Smooth muscle cell (in vitro differentiated cells): ENCODE measurements at regions not wholly inside any gene's neighbourhood (a gene's known extent, or its start where the extent isn't known, plus 50 kb on each side); places are given as distances from the start of the nearest gene placed in this dataset.

Source experiments
- DNase-seq: peaks from one replicate; lab custom pipeline; 2025; ENCODE audit not compliant: unreplicated experiment; lab: John Stamatoyannopoulos, UW
- H2AFZ ChIP-seq: fragments of 200-600 bp; sonication (generic); 2 replicates; pipeline ENCODE4 v1.6.0; 2016; ENCODE audit warnings: antibody characterized with exemption, low read depth, mild to moderate bottlenecking
- H3F3A ChIP-seq: fragments of 200-600 bp; sonication (generic); 2 replicates; pipeline ENCODE4 v1.6.0; 2017; ENCODE audit warnings: antibody characterized with exemption, low read depth
- H3K27ac ChIP-seq: fragments of 200-600 bp; sonication (generic); 2 replicates; pipeline ENCODE4 v1.5.1; 2016; ENCODE audit warnings: low read depth, mild to moderate bottlenecking
- H3K27me3 ChIP-seq: fragments of 200-600 bp; sonication (generic); 2 replicates; pipeline ENCODE4 v1.6.1; 2016; ENCODE audit warnings: low read depth, mild to moderate bottlenecking
- H3K36me3 ChIP-seq: fragments of 200-600 bp; sonication (generic); 2 replicates; pipeline ENCODE4 v1.5.1; 2016; ENCODE audit warnings: low read depth
- H3K4me1 ChIP-seq: fragments of 200-600 bp; sonication (generic); 2 replicates; pipeline ENCODE4 v1.5.1; 2016; ENCODE audit warnings: low read depth
- H3K4me2 ChIP-seq: fragments of 200-600 bp; sonication (generic); 2 replicates; pipeline ENCODE4 v1.6.0; 2016; ENCODE audit warnings: mild to moderate bottlenecking
- H3K4me3 ChIP-seq: fragments of 200-600 bp; sonication (generic); 2 replicates; pipeline ENCODE4 v1.5.1; 2016; ENCODE audit warnings: mild to moderate bottlenecking
- H3K79me2 ChIP-seq: fragments of 200-600 bp; sonication (generic); 2 replicates; pipeline ENCODE4 v1.6.0; 2016; ENCODE audit warnings: low read depth, mild to moderate bottlenecking
- H3K9ac ChIP-seq: fragments of 200-600 bp; sonication (generic); 2 replicates; pipeline ENCODE4 v1.6.0; 2016; ENCODE audit warnings: low read depth
- H3K9me3 ChIP-seq: fragments of 200-600 bp; sonication (generic); replicated peaks from 2 replicates; pipeline ENCODE4 v1.5.1; 2016; ENCODE audit warnings: low read depth
- H4K20me1 ChIP-seq: fragments of 200-600 bp; sonication (generic); 2 replicates; pipeline ENCODE4 v1.6.0; 2016; ENCODE audit warnings: low read depth
- CTCF ChIP-seq: fragments of 200-600 bp; sonication (generic); IDR thresholded peaks from 2 replicates; pipeline ENCODE4 v1.5.1; 2017; ENCODE audit warnings: borderline replicate concordance, mild to moderate bottlenecking, antibody characterized with exemption; ENCODE audit not compliant: insufficient read depth, poor library complexity, severe bottlenecking
- WGBS: methylation state at CpG from one replicate; pipeline ENCODE4 v1.1.7; 2016; ENCODE audit warnings: low lambda C conversion rate; 5-methylcytosine and 5-hydroxymethylcytosine counted together

DNA sequence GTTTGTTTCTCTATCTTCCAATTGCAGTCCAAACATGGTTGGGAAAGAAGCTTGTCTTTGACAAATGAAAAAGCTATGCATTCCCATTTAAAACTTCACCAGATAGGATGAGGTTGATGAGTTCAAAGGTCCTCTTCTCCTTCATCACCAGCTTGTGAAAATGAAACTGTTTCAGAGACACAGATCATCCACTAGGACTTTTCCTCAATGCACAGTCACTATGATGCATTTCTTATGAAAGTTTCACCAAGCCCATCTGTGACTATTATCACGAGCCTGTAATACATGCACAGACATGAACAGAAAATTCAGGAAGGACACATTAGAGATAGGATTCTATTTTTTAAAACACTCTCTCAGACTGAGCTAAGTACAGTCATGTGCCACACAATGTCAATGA is 644.4 kb downstream of the PLCL1 start:
- no peak for DNase-seq
- Histone ChIP-seq H3F3A (no peaks in the 10 kb centered on the region), H3K27me3 (no peaks in the 10 kb centered on the region), H3K79me2 (no peaks in the 10 kb centered on the region), H3K9ac (no peak overlapping the region), H3K9me3 (no peaks in the 10 kb centered on the region), H3K36me3 (no peaks in the 10 kb centered on the region), H3K4me2 (no peak overlapping the region), H2AFZ (no peak overlapping the region), H3K4me1 (no peaks in the 10 kb centered on the region), H4K20me1 (no peaks in the 10 kb centered on the region), H3K4me3 (no peak overlapping the region), H3K27ac (no peak overlapping the region)
- 83% methylated on average over 1 of the region's 1 CpG for whole genome bisulfite sequencing
- no peak for TF ChIP-seq CTCF

DNA sequence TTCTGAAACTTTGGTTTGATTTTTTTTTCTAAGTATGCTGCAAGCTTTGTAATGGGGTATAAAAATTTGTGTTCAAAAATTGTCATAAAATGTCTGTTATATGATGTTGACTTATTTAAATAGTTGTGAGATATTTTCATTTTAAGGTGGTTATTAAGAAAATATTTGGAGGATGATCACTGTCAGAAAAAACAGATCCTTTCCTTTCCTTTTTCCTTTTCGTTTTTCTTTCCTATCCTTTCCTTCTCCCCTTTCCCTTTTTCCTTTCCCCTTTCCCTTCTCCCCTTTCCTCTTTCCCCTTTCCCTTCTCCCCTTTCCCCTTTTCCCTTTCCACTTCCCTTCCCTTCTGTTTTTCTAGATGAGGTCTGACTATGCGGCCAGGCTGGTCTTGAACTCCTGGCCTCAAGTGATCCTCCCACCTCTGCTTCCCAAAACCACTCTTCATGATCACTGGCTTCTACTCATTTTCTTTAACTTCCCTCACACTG is 640.5 kb downstream of the PLCL1 start:
- H3F3A ChIP-seq: no peaks in the 10 kb centered on the region
- H3K36me3 ChIP-seq: no peaks in the 10 kb centered on the region
- no peaks in the 10 kb centered on the region for H3K27me3 ChIP-seq
- no peak overlapping the region for H3K4me2 ChIP-seq
- no peak overlapping the region for H3K27ac ChIP-seq
- H3K4me3 ChIP-seq: no peak overlapping the region
- DNase-seq: no peak
- no peak for TF ChIP-seq CTCF
- 60% methylated on average over 2 of the region's 2 CpGs for WGBS
- no peaks in the 10 kb centered on the region for H3K9me3 ChIP-seq
- H3K79me2 ChIP-seq: no peaks in the 10 kb centered on the region
- H3K9ac ChIP-seq: no peak overlapping the region
- no peaks in the 10 kb centered on the region for H3K4me1 ChIP-seq
- H4K20me1 ChIP-seq: no peaks in the 10 kb centered on the region
- H2AFZ ChIP-seq: no peak overlapping the region

DNA sequence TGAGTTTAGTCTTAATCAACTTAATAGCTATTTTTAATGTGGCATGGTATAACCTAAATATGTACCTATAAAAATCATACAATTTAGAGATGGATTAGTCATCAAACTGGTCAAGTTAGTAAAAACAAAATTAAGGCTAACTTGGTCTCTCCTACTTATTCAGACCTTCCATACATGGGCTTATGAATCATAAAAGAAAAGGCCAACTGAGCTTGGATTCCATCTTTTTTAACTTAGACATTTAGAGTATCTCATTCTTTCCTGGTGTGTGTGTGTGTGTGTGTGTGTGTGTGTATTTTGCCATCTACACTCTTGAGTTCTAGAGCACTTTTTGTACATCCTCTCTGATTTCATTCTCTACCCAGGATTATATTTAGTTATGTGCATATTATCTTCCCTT is 637.5 kb downstream of the PLCL1 start:
- no peak for TF ChIP-seq CTCF
- Histone ChIP-seq H3K9ac (no peak overlapping the region), H3K27me3 (no peaks in the 10 kb centered on the region), H3K27ac (no peak overlapping the region), H2AFZ (no peak overlapping the region), H3K36me3 (no peaks in the 10 kb centered on the region), H4K20me1 (no peaks in the 10 kb centered on the region), H3K4me2 (no peak overlapping the region), H3K4me3 (no peak overlapping the region), H3K4me1 (no peaks in the 10 kb centered on the region), H3F3A (no peaks in the 10 kb centered on the region), H3K79me2 (no peaks in the 10 kb centered on the region), H3K9me3 (no peaks in the 10 kb centered on the region)
- no peak for DNase-seq

GRCh38 chr2:198441246-198441645 is 636.9 kb downstream of the PLCL1 start:
- H3K4me2 ChIP-seq: no peak overlapping the region
- no peaks in the 10 kb centered on the region for H4K20me1 ChIP-seq
- DNase-seq: no peak
- H3K27me3 ChIP-seq: no peaks in the 10 kb centered on the region
- H3K27ac ChIP-seq: no peak overlapping the region
- no peaks in the 10 kb centered on the region for H3K9me3 ChIP-seq
- no peak overlapping the region for H2AFZ ChIP-seq
- 44% methylated on average over 1 of the region's 1 CpG for WGBS
- no peaks in the 10 kb centered on the region for H3K4me1 ChIP-seq
- no peaks in the 10 kb centered on the region for H3F3A ChIP-seq
- no peak overlapping the region for H3K9ac ChIP-seq
- H3K79me2 ChIP-seq: no peaks in the 10 kb centered on the region
- H3K4me3 ChIP-seq: no peak overlapping the region
- TF ChIP-seq CTCF: no peak
- no peaks in the 10 kb centered on the region for H3K36me3 ChIP-seq
